ENCODE measurements at regions not wholly inside any gene's neighbourhood (a gene's known extent, or its start where the extent isn't known, plus 50 kb on each side); places are given as distances from the start of the nearest gene placed in this dataset.

DNA sequence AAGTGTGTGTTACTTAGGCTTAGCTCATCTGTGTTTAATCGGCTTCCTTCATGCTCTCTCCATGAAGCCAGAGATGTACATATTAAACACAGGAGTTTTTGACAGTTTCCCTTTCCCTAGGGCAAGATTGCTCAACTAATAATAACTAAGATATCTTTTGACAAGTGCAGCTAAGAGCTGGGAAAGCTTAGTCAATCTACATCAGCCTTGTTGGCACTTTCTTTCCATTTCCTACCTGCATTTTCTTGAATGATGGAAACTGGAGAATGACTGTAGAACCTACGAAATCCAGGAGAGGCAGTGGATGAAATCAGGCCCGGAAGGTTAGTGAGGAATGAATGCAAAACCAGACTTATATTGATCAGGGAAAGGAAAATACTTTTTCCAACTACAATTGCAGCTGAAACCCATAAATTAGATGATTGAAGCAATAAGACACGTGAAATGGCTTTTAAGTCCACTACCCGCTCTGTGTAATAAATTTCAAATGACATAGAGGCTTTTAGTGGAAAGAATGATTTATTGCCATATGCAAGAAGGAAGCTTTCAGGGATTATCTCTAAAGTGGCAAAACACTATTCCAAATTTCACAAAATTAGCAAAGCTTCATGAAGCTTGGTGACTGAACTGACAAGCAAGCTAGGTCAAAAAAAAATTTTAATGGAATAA is 237.2 kb upstream of the ID4 start:
- Histone ChIP-seq H3K9me2 (replicated peaks; ENCODE audit: control insufficient read depth, low read length) (no peaks in the 10 kb centered on the region), H3K4me1 (ENCODE audit: control insufficient read depth, low read length) (peaks cover 80% of the 10 kb centered on the region), H3K4me3 (ENCODE audit: low read length) (no peak overlapping the region), H3K9me3 (ENCODE audit: control insufficient read depth, insufficient read depth, low read length) (no peaks in the 10 kb centered on the region), H3K79me2 (ENCODE audit: control insufficient read depth, low read length) (no peaks in the 10 kb centered on the region), H3F3A (ENCODE audit: control insufficient read depth, insufficient read depth) (peaks cover 9% of the 10 kb centered on the region), H3K36me3 (ENCODE audit: control insufficient read depth, low read length) (no peaks in the 10 kb centered on the region), H3K4me2 (ENCODE audit: low read length) (peak overlapping the region; percentile 22), H3K27ac (ENCODE audit: low read depth, low read length) (no peak overlapping the region), H3K27me3 (ENCODE audit: control insufficient read depth, low read length) (no peaks in the 10 kb centered on the region), H4K20me1 (ENCODE audit: control insufficient read depth, insufficient read depth, low read depth, low read length) (no peaks in the 10 kb centered on the region)
- TF ChIP-seq EZH2phosphoT487 (IDR thresholded peaks at IDR 0.05; ENCODE audit: borderline replicate concordance, low read length) (no peak), CTCF (IDR thresholded peaks at IDR 0.05; ENCODE audit: low read depth, low read length, poor library complexity, severe bottlenecking) (no peak)

DNA sequence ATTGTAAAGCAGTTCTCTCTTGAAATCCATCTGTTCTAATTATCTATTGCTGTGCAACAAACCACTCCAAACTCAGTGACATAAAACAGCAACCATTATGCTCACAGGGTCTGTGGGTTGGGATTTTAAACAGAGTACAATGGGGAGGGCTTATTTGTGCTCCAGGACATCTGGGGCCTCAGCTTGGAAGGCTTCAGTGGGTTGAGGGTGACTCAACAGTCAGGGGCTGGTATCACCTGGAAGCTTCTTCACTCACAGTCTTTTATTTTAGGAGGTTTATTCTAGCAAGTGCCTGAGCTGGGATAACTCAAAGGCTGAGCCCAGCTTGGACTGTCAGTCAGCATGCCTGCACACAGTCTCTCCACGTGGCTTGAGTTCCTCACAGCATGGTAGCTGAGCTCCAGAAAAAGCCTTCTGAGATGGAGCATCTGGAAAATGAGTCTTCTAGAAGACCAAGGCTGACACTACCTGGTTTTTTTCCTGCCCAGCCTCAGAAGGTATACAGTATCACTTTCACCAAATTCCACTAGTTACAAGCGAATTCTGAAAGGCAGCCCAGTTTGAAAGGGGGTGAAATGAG is 234.6 kb upstream of the ID4 start:
- Histone ChIP-seq H3K4me2 (ENCODE audit: low read length) (no peak overlapping the region), H3K9me2 (replicated peaks; ENCODE audit: control insufficient read depth, low read length) (no peaks in the 10 kb centered on the region), H3K36me3 (ENCODE audit: control insufficient read depth, low read length) (no peaks in the 10 kb centered on the region), H3K79me2 (ENCODE audit: control insufficient read depth, low read length) (no peaks in the 10 kb centered on the region), H4K20me1 (ENCODE audit: control insufficient read depth, insufficient read depth, low read depth, low read length) (no peaks in the 10 kb centered on the region), H3K27ac (ENCODE audit: low read depth, low read length) (no peak overlapping the region), H3F3A (ENCODE audit: control insufficient read depth, insufficient read depth) (peaks cover 7% of the 10 kb centered on the region), H3K4me3 (ENCODE audit: low read length) (no peak overlapping the region), H3K27me3 (ENCODE audit: control insufficient read depth, low read length) (no peaks in the 10 kb centered on the region), H3K4me1 (ENCODE audit: control insufficient read depth, low read length) (peaks cover 58% of the 10 kb centered on the region), H3K9me3 (ENCODE audit: control insufficient read depth, insufficient read depth, low read length) (no peaks in the 10 kb centered on the region)
- no peak for TF ChIP-seq CTCF (IDR thresholded peaks at IDR 0.05; ENCODE audit: low read depth, low read length, poor library complexity, severe bottlenecking)
- TF ChIP-seq EZH2phosphoT487 (IDR thresholded peaks at IDR 0.05; ENCODE audit: borderline replicate concordance, low read length) = no peak

GRCh38 chr6:19603721-19604120 is 233.4 kb upstream of the ID4 start:
- H3K27me3 ChIP-seq (ENCODE audit: control insufficient read depth, low read length) = no peaks in the 10 kb centered on the region
- H3K4me2 ChIP-seq (ENCODE audit: low read length) = no peak overlapping the region
- TF ChIP-seq EZH2phosphoT487 (IDR thresholded peaks at IDR 0.05; ENCODE audit: borderline replicate concordance, low read length) = no peak
- TF ChIP-seq CTCF (IDR thresholded peaks at IDR 0.05; ENCODE audit: low read depth, low read length, poor library complexity, severe bottlenecking) = no peak
- no peaks in the 10 kb centered on the region for H4K20me1 ChIP-seq (ENCODE audit: control insufficient read depth, insufficient read depth, low read depth, low read length)
- no peaks in the 10 kb centered on the region for H3K9me3 ChIP-seq (ENCODE audit: control insufficient read depth, insufficient read depth, low read length)
- H3K36me3 ChIP-seq (ENCODE audit: control insufficient read depth, low read length) = no peaks in the 10 kb centered on the region
- peaks cover under 1% of the 10 kb centered on the region; the same call in 1 of the 2 replicates for H3F3A ChIP-seq (ENCODE audit: control insufficient read depth, insufficient read depth)
- no peaks in the 10 kb centered on the region for H3K79me2 ChIP-seq (ENCODE audit: control insufficient read depth, low read length)
- no peak overlapping the region for H3K27ac ChIP-seq (ENCODE audit: low read depth, low read length)
- H3K4me1 ChIP-seq (ENCODE audit: control insufficient read depth, low read length) = peaks cover 53% of the 10 kb centered on the region
- no peaks in the 10 kb centered on the region for H3K9me2 ChIP-seq (replicated peaks; ENCODE audit: control insufficient read depth, low read length)
- no peak overlapping the region for H3K4me3 ChIP-seq (ENCODE audit: low read length)
